H1 (cell line): ENCODE measurements at regions not wholly inside any gene's neighbourhood (a gene's known extent, or its start where the extent isn't known, plus 50 kb on each side); places are given as distances from the start of the nearest gene placed in this dataset.

Experiments used
- CHD2 ChIP-seq: IDR thresholded peaks from 2 replicates; pipeline ENCODE4 v1.6.1; 2012; ENCODE audit warnings: low read length, improper control_type of control experiment
- KDM5A ChIP-seq: fragments of 200-600 bp; IDR thresholded peaks from 2 replicates; pipeline ENCODE4 v1.7.1; 2012; ENCODE audit warnings: mild to moderate bottlenecking, low read length, inconsistent platforms, mixed read lengths
- MAFK ChIP-seq: IDR thresholded peaks from 2 replicates; pipeline ENCODE4 v1.6.1; 2012; ENCODE audit warnings: low read depth, mild to moderate bottlenecking, improper control_type of control experiment, low read length
- POLR2A ChIP-seq, 2 experiments: IDR thresholded peaks; 1 replicate in 1 of 2; 2 replicates in 1 of 2; pipeline ENCODE4 v1.6.1; 2011; ENCODE audit warnings: low read depth in 2 of 2, low read length in 2 of 2, mild to moderate bottlenecking in 2 of 2; ENCODE audit errors: control extremely low read depth in 1 of 2
- RAD21 ChIP-seq, 2 experiments: IDR thresholded peaks in 1 of 2; conservative IDR thresholded peaks in 1 of 2; 2 replicates each; pipeline ENCODE4 v1.6.1; 2011; ENCODE audit warnings: low read depth in 2 of 2, low read length in 2 of 2, improper control_type of control experiment in 1 of 2, inconsistent platforms in 1 of 2, mild to moderate bottlenecking in 1 of 2, moderate library complexity in 1 of 2
- SIRT6 ChIP-seq: IDR thresholded peaks from one replicate; pipeline ENCODE4 v1.7.1; 2012; ENCODE audit warnings: low read length, inconsistent platforms
- TAF1 ChIP-seq: IDR thresholded peaks from 2 replicates; pipeline ENCODE4 v1.6.1; 2011; ENCODE audit warnings: mild to moderate bottlenecking, low read depth, low read length
- TEAD4 ChIP-seq: IDR thresholded peaks from 2 replicates; pipeline ENCODE4 v1.6.1; 2012; ENCODE audit warnings: low read depth, low read length, inconsistent platforms, mixed read lengths
- YY1 ChIP-seq: IDR thresholded peaks from 2 replicates; pipeline ENCODE4 v1.6.1; 2011; ENCODE audit warnings: low read depth, mild to moderate bottlenecking, low read length
- TF ChIP-seq, protein P1 (sequence below): IDR thresholded peaks from 2 replicates; pipeline ENCODE4 v1.6.1; 2011; ENCODE audit warnings: low read length, improper control_type of control experiment
- TF ChIP-seq, protein P2 (sequence below), 3 experiments: IDR thresholded peaks; 1 replicate in 2 of 3; 2 replicates in 1 of 3; pipeline versions ENCODE4 v1.5.1 to v1.6.1; 2011; ENCODE audit warnings: low read length in 3 of 3, mild to moderate bottlenecking in 3 of 3, inconsistent platforms in 2 of 3, low read depth in 1 of 3, moderate library complexity in 1 of 3; ENCODE audit not compliant: insufficient read depth in 1 of 3; ENCODE audit errors: control extremely low read depth in 1 of 3
- TF ChIP-seq, protein P3 (sequence below): fragments of 300-600 bp; sonication (generic); IDR thresholded peaks from 2 replicates; pipeline ENCODE4 v1.7.1; 2012; ENCODE audit warnings: low read length, moderate library complexity, mild to moderate bottlenecking, inconsistent platforms; ENCODE audit not compliant: insufficient replicate concordance

DNA sequence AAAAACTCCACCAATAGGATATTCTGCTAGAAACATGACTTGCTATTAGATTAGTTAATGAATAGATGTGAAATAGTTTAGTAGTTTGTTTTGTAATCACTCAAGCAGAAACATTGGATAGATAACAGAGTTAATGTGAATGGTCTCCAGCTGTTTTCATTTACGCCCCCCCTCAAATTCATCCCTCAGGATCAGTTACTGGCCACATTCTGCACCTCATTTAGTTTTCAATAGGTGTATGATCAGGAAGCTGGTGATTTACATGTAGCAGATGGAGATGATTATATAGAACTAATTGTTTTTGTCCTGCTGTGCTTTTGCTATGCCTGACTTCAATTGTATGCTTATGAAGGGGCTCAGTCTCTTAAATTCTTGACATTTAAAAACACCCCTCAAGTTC, 759.0 kb downstream of the SLITRK6 start:
- TF ChIP-seq, protein P1, sequence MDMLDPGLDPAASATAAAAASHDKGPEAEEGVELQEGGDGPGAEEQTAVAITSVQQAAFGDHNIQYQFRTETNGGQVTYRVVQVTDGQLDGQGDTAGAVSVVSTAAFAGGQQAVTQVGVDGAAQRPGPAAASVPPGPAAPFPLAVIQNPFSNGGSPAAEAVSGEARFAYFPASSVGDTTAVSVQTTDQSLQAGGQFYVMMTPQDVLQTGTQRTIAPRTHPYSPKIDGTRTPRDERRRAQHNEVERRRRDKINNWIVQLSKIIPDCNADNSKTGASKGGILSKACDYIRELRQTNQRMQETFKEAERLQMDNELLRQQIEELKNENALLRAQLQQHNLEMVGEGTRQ, result no peak
- TF ChIP-seq SIRT6, result no peak
- TF ChIP-seq POLR2A (IDR thresholded peaks at IDR 0.05; ENCODE audit: control extremely low read depth in 1 of 2, low read depth in 2 of 2, low read length in 2 of 2), result no peak
- TF ChIP-seq CHD2, result no peak
- TF ChIP-seq TEAD4, result no peak
- TF ChIP-seq MAFK, result no peak
- TF ChIP-seq, protein P2, sequence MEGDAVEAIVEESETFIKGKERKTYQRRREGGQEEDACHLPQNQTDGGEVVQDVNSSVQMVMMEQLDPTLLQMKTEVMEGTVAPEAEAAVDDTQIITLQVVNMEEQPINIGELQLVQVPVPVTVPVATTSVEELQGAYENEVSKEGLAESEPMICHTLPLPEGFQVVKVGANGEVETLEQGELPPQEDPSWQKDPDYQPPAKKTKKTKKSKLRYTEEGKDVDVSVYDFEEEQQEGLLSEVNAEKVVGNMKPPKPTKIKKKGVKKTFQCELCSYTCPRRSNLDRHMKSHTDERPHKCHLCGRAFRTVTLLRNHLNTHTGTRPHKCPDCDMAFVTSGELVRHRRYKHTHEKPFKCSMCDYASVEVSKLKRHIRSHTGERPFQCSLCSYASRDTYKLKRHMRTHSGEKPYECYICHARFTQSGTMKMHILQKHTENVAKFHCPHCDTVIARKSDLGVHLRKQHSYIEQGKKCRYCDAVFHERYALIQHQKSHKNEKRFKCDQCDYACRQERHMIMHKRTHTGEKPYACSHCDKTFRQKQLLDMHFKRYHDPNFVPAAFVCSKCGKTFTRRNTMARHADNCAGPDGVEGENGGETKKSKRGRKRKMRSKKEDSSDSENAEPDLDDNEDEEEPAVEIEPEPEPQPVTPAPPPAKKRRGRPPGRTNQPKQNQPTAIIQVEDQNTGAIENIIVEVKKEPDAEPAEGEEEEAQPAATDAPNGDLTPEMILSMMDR (IDR thresholded peaks at IDR 0.05; ENCODE audit: control extremely low read depth in 1 of 3, insufficient read depth in 1 of 3, low read depth in 1 of 3, low read length in 3 of 3), result no peak
- no peak for TF ChIP-seq KDM5A
- no peak for TF ChIP-seq YY1
- no peak for TF ChIP-seq RAD21 (IDR thresholded peaks at IDR 0.05 in 1 of 2, conservative IDR thresholded peaks at IDR 0.05 in 1 of 2; ENCODE audit: low read depth in 2 of 2, low read length in 2 of 2)
- no peak for TF ChIP-seq TAF1
- TF ChIP-seq, protein P3, sequence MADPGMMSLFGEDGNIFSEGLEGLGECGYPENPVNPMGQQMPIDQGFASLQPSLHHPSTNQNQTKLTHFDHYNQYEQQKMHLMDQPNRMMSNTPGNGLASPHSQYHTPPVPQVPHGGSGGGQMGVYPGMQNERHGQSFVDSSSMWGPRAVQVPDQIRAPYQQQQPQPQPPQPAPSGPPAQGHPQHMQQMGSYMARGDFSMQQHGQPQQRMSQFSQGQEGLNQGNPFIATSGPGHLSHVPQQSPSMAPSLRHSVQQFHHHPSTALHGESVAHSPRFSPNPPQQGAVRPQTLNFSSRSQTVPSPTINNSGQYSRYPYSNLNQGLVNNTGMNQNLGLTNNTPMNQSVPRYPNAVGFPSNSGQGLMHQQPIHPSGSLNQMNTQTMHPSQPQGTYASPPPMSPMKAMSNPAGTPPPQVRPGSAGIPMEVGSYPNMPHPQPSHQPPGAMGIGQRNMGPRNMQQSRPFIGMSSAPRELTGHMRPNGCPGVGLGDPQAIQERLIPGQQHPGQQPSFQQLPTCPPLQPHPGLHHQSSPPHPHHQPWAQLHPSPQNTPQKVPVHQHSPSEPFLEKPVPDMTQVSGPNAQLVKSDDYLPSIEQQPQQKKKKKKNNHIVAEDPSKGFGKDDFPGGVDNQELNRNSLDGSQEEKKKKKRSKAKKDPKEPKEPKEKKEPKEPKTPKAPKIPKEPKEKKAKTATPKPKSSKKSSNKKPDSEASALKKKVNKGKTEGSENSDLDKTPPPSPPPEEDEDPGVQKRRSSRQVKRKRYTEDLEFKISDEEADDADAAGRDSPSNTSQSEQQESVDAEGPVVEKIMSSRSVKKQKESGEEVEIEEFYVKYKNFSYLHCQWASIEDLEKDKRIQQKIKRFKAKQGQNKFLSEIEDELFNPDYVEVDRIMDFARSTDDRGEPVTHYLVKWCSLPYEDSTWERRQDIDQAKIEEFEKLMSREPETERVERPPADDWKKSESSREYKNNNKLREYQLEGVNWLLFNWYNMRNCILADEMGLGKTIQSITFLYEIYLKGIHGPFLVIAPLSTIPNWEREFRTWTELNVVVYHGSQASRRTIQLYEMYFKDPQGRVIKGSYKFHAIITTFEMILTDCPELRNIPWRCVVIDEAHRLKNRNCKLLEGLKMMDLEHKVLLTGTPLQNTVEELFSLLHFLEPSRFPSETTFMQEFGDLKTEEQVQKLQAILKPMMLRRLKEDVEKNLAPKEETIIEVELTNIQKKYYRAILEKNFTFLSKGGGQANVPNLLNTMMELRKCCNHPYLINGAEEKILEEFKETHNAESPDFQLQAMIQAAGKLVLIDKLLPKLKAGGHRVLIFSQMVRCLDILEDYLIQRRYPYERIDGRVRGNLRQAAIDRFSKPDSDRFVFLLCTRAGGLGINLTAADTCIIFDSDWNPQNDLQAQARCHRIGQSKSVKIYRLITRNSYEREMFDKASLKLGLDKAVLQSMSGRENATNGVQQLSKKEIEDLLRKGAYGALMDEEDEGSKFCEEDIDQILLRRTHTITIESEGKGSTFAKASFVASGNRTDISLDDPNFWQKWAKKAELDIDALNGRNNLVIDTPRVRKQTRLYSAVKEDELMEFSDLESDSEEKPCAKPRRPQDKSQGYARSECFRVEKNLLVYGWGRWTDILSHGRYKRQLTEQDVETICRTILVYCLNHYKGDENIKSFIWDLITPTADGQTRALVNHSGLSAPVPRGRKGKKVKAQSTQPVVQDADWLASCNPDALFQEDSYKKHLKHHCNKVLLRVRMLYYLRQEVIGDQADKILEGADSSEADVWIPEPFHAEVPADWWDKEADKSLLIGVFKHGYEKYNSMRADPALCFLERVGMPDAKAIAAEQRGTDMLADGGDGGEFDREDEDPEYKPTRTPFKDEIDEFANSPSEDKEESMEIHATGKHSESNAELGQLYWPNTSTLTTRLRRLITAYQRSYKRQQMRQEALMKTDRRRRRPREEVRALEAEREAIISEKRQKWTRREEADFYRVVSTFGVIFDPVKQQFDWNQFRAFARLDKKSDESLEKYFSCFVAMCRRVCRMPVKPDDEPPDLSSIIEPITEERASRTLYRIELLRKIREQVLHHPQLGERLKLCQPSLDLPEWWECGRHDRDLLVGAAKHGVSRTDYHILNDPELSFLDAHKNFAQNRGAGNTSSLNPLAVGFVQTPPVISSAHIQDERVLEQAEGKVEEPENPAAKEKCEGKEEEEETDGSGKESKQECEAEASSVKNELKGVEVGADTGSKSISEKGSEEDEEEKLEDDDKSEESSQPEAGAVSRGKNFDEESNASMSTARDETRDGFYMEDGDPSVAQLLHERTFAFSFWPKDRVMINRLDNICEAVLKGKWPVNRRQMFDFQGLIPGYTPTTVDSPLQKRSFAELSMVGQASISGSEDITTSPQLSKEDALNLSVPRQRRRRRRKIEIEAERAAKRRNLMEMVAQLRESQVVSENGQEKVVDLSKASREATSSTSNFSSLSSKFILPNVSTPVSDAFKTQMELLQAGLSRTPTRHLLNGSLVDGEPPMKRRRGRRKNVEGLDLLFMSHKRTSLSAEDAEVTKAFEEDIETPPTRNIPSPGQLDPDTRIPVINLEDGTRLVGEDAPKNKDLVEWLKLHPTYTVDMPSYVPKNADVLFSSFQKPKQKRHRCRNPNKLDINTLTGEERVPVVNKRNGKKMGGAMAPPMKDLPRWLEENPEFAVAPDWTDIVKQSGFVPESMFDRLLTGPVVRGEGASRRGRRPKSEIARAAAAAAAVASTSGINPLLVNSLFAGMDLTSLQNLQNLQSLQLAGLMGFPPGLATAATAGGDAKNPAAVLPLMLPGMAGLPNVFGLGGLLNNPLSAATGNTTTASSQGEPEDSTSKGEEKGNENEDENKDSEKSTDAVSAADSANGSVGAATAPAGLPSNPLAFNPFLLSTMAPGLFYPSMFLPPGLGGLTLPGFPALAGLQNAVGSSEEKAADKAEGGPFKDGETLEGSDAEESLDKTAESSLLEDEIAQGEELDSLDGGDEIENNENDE, result no peak
